Vagina (tissue), 2 donors: ENCODE measurements at regions not wholly inside any gene's neighbourhood (a gene's known extent, or its start where the extent isn't known, plus 50 kb on each side); places are given as distances from the start of the nearest gene placed in this dataset.

Source experiments
- DNase-seq, 2 donors: peaks; one replicate each; pipeline ENCODE4 v3.0.0-alpha.2; 2017; ENCODE audit errors: extremely low spot score in 2 of 2
- H3K27ac ChIP-seq: fragments of 200-600 bp; sonication (generic); one replicate; pipeline ENCODE4 v1.5.1; 2019
- H3K27me3 ChIP-seq: fragments of 200-600 bp; sonication (generic); one replicate; pipeline ENCODE4 v1.5.1; 2019
- H3K36me3 ChIP-seq, 2 donors: fragments of 200-600 bp; sonication (generic); one replicate each; pipeline ENCODE4 v1.5.1; 2017 to 2019
- H3K4me1 ChIP-seq: fragments of 200-600 bp; sonication (generic); one replicate; pipeline ENCODE4 v1.5.1; 2019
- H3K4me3 ChIP-seq, 2 donors: fragments of 200-600 bp; sonication (generic); 1 replicate in 1 of 2; 2 replicates in 1 of 2; pipeline ENCODE4 v1.5.1; 2016 to 2019
- H3K9me3 ChIP-seq: fragments of 200-600 bp; sonication (generic); one replicate; pipeline ENCODE4 v1.5.1; 2019
- CTCF ChIP-seq, 3 experiments: fragments of 450-650 bp in 2 of 3; fragments of 200-600 bp in 1 of 3; sonication (generic) in 1 of 3; IDR thresholded peaks; one replicate each; pipeline ENCODE4 v1.5.1; 2017 to 2019; ENCODE audit warnings: antibody characterized with exemption in 3 of 3, mild to moderate bottlenecking in 2 of 3, moderate library complexity in 2 of 3
- POLR2A ChIP-seq, 2 donors: fragments of 450-650 bp; IDR thresholded peaks; one replicate each; pipeline ENCODE4 v1.6.1; 2017; ENCODE audit warnings: antibody characterized with exemption in 2 of 2, mild to moderate bottlenecking in 2 of 2, moderate library complexity in 2 of 2
- POLR2AphosphoS5 ChIP-seq, 2 donors: sonication (generic); formaldehyde crosslinking; IDR thresholded peaks; one replicate each; pipeline ENCODE4 v1.9.0; 2017; ENCODE audit warnings: antibody characterized with exemption in 2 of 2, mild to moderate bottlenecking in 2 of 2, low read depth in 1 of 2; ENCODE audit not compliant: insufficient read depth in 1 of 2
- intact Hi-C: fragments of 100-400 bp; cut with DNase I; formaldehyde crosslinking; loops from one replicate; pipeline ENCODE4 v1.15.1; 2023

DNA sequence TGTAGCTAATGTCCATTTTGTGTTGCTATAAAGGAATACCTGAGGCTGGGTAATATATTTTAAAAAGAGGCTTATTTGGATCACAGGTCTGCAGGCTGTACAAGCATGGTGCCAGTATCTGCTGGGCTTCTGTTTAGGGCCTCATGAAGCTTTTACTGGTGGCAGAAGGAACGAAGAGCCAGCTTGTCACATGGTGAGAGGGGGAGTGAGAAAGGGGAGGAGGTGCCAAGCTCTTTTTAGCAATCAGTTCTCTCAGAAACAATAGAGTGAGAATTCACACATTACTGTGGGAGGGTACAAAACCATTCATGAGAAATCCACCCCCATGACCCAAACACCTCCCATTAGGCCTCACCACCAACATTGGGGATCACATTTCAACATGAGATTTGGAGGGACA is 340.9 kb downstream of the RASEF start:
- no peaks in the 10 kb centered on the region for H3K36me3 ChIP-seq
- intact Hi-C loops = no loop called here
- H3K4me1 ChIP-seq = no peaks in the 10 kb centered on the region
- no peak overlapping the region for H3K4me3 ChIP-seq
- no peak overlapping the region for H3K27ac ChIP-seq
- DNase-seq = no peak
- TF ChIP-seq POLR2AphosphoS5 (IDR thresholded peaks at IDR 0.05; ENCODE audit: insufficient read depth in 1 of 2, low read depth in 1 of 2) (no peak), CTCF (IDR thresholded peaks at IDR 0.05) (no peak), POLR2A (IDR thresholded peaks at IDR 0.05) (no peak)
- H3K27me3 ChIP-seq = no peaks in the 10 kb centered on the region
- no peaks in the 10 kb centered on the region for H3K9me3 ChIP-seq

- DNase-seq = no peak
- Histone ChIP-seq H3K27ac (no peak overlapping the region), H3K4me3 (no peak overlapping the region), H3K4me1 (no peaks in the 10 kb centered on the region), H3K36me3 (no peaks in the 10 kb centered on the region), H3K27me3 (no peaks in the 10 kb centered on the region), H3K9me3 (no peaks in the 10 kb centered on the region)
- no peak for TF ChIP-seq POLR2AphosphoS5 (IDR thresholded peaks at IDR 0.05; ENCODE audit: insufficient read depth in 1 of 2, low read depth in 1 of 2)
- no peak for TF ChIP-seq CTCF (IDR thresholded peaks at IDR 0.05)
- no peak for TF ChIP-seq POLR2A (IDR thresholded peaks at IDR 0.05)
- intact Hi-C loops = no loop called here
Measured at GRCh38 chr9:82722561-82722960, 340.4 kb downstream of the RASEF start.

GRCh38 chr9:82726424-82727276 is 336.3 kb downstream of the RASEF start:
- H3K27ac ChIP-seq = no peak overlapping the region
- H3K4me3 ChIP-seq = no peak overlapping the region
- no peaks in the 10 kb centered on the region for H3K36me3 ChIP-seq
- TF ChIP-seq POLR2AphosphoS5 (IDR thresholded peaks at IDR 0.05; ENCODE audit: insufficient read depth in 1 of 2, low read depth in 1 of 2) = no peak
- no peak for TF ChIP-seq CTCF (IDR thresholded peaks at IDR 0.05)
- no peak for TF ChIP-seq POLR2A (IDR thresholded peaks at IDR 0.05)
- intact Hi-C loops = no loop called here
- H3K4me1 ChIP-seq = no peaks in the 10 kb centered on the region
- DNase-seq = no peak
- no peaks in the 10 kb centered on the region for H3K9me3 ChIP-seq
- no peaks in the 10 kb centered on the region for H3K27me3 ChIP-seq

- DNase-seq = no peak
- H3K4me1 ChIP-seq = no peaks in the 10 kb centered on the region
- no peaks in the 10 kb centered on the region for H3K9me3 ChIP-seq
- H3K27me3 ChIP-seq = no peaks in the 10 kb centered on the region
- no peaks in the 10 kb centered on the region for H3K36me3 ChIP-seq
- TF ChIP-seq POLR2A (IDR thresholded peaks at IDR 0.05) = no peak
- no peak for TF ChIP-seq POLR2AphosphoS5 (IDR thresholded peaks at IDR 0.05; ENCODE audit: insufficient read depth in 1 of 2, low read depth in 1 of 2)
- no peak for TF ChIP-seq CTCF (IDR thresholded peaks at IDR 0.05)
- intact Hi-C loops = no loop called here
- no peak overlapping the region for H3K27ac ChIP-seq
- no peak overlapping the region for H3K4me3 ChIP-seq
Measured at GRCh38 chr9:82729141-82729540, 333.8 kb downstream of the RASEF start.

GRCh38 chr9:82729991-82730589 is 332.9 kb downstream of the RASEF start:
- Histone ChIP-seq H3K27ac (no peak overlapping the region), H3K27me3 (no peaks in the 10 kb centered on the region), H3K4me1 (no peaks in the 10 kb centered on the region), H3K9me3 (no peaks in the 10 kb centered on the region), H3K4me3 (no peak overlapping the region), H3K36me3 (no peaks in the 10 kb centered on the region)
- intact Hi-C loops = no loop called here
- no peak for DNase-seq
- TF ChIP-seq CTCF (IDR thresholded peaks at IDR 0.05) = no peak
- TF ChIP-seq POLR2AphosphoS5 (IDR thresholded peaks at IDR 0.05; ENCODE audit: insufficient read depth in 1 of 2, low read depth in 1 of 2) = no peak
- no peak for TF ChIP-seq POLR2A (IDR thresholded peaks at IDR 0.05)
